Adrenal gland (tissue), 9 donors: ENCODE measurements at regions not wholly inside any gene's neighbourhood (a gene's known extent, or its start where the extent isn't known, plus 50 kb on each side); places are given as distances from the start of the nearest gene placed in this dataset.

Source experiments
- DNase-seq, 7 donors: peaks; one replicate each; pipeline ENCODE4 v3.0.0-alpha.2; 2019 to 2020
- H3K27ac ChIP-seq, 5 donors: fragments of 200-600 bp; sonication (generic) in 4 of 5; 1 replicate in 3 of 5; 2 replicates in 2 of 5; pipeline versions ENCODE4 v1.5.1 to v1.8.0; 2016 to 2020; ENCODE audit warnings: mild to moderate bottlenecking in 1 of 5
- H3K27me3 ChIP-seq: fragments of 200-600 bp; 2 replicates; pipeline ENCODE4 v1.8.0; 2021
- H3K36me3 ChIP-seq, 2 donors: fragments of 200-600 bp; replicated peaks in 1 of 2; 1 replicate in 1 of 2; 2 replicates in 1 of 2; pipeline versions ENCODE4 v1.5.1 to v1.8.0; 2018 to 2022
- H3K4me1 ChIP-seq, 2 donors: fragments of 200-600 bp; replicated peaks in 1 of 2; 1 replicate in 1 of 2; 2 replicates in 1 of 2; pipeline versions ENCODE4 v1.5.1 to v1.8.0; 2018 to 2021
- H3K4me3 ChIP-seq, 4 donors: fragments of 200-600 bp; sonication (generic) in 3 of 4; one replicate each; pipeline ENCODE4 v1.5.1; 2016 to 2018
- H3K9me3 ChIP-seq, 3 donors: fragments of 200-600 bp; sonication (generic) in 1 of 3; replicated peaks in 1 of 3; 1 replicate in 2 of 3; 2 replicates in 1 of 3; pipeline versions ENCODE4 v1.5.1 to v1.8.0; 2016 to 2021
- POLR2A ChIP-seq, 2 donors: fragments of 450-650 bp; IDR thresholded peaks; one replicate each; pipeline ENCODE4 v1.6.1; 2017; ENCODE audit warnings: antibody characterized with exemption in 2 of 2, mild to moderate bottlenecking in 2 of 2, moderate library complexity in 1 of 2
- WGBS, 4 donors: extraction: QIAGEN DNeasy Blood & Tissue Kit in 2 of 4; methylation state at CpG; one replicate each; pipeline versions ENCODE4 v1.1.5 to v1.1.7; 2013 to 2017; 5-methylcytosine and 5-hydroxymethylcytosine counted together
- intact Hi-C, 2 donors: fragments of 100-400 bp; cut with DNase I; formaldehyde crosslinking; loops; one replicate each; pipeline versions ENCODE4 v1.14.1 to v1.15.0; 2022 to 2023
- TF ChIP-seq, protein P1 (sequence below), 6 experiments: fragments of 450-650 bp in 4 of 6; fragments of 200-600 bp in 2 of 6; sonication (generic) in 1 of 6; IDR thresholded peaks; 1 replicate in 5 of 6; 2 replicates in 1 of 6; pipeline versions ENCODE4 v1.5.1 to v1.8.0; 2016 to 2021; ENCODE audit warnings: antibody characterized with exemption in 6 of 6, mild to moderate bottlenecking in 2 of 6, moderate library complexity in 1 of 6
- donor health status: healthy with polysubstance abuse.
- donor health status: Bipolar disorder and iron deficiency.
- donor health status: DM: yes; HTN: yes; CAD: no.
- donor health status: DM: no; HTN: no; CAD: no.
- donor health status: DM: no; HTN: no; CAD: no.

DNA sequence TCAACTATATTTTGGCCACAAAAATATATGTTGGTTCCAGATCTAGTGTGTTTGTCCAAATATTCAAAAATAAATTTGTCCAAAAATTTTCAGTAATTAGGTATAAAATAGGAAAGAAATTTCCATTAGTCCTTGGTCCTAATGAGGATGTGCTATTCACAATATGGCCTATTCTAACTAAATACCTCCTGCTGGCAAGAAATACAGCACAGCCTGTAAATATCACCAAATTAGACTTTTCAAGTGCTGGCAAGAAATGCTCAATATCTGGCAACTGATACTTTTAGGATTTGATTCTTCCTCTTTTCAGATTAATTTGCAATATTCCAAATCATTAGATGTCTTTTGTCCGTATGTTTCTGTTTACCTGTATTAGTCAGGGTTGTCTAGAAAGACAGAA lies 1446.2 kb downstream of the LRFN5 start:
- DNase-seq, result no peak
- H3K4me3 ChIP-seq, result no peak overlapping the region
- H3K27ac ChIP-seq, result no peak overlapping the region
- H3K36me3 ChIP-seq, result no peaks in the 10 kb centered on the region
- no peaks in the 10 kb centered on the region for H3K27me3 ChIP-seq
- no peaks in the 10 kb centered on the region for H3K4me1 ChIP-seq
- no peaks in the 10 kb centered on the region for H3K9me3 ChIP-seq
- intact Hi-C loops, result no loop called here
- 76 to 85% (median 82%) methylated on average over 1 of the region's 1 CpG for WGBS, 4 donors
- TF ChIP-seq, protein P1, sequence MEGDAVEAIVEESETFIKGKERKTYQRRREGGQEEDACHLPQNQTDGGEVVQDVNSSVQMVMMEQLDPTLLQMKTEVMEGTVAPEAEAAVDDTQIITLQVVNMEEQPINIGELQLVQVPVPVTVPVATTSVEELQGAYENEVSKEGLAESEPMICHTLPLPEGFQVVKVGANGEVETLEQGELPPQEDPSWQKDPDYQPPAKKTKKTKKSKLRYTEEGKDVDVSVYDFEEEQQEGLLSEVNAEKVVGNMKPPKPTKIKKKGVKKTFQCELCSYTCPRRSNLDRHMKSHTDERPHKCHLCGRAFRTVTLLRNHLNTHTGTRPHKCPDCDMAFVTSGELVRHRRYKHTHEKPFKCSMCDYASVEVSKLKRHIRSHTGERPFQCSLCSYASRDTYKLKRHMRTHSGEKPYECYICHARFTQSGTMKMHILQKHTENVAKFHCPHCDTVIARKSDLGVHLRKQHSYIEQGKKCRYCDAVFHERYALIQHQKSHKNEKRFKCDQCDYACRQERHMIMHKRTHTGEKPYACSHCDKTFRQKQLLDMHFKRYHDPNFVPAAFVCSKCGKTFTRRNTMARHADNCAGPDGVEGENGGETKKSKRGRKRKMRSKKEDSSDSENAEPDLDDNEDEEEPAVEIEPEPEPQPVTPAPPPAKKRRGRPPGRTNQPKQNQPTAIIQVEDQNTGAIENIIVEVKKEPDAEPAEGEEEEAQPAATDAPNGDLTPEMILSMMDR (IDR thresholded peaks at IDR 0.05), result no peak
- no peak for TF ChIP-seq POLR2A (IDR thresholded peaks at IDR 0.05)

DNA sequence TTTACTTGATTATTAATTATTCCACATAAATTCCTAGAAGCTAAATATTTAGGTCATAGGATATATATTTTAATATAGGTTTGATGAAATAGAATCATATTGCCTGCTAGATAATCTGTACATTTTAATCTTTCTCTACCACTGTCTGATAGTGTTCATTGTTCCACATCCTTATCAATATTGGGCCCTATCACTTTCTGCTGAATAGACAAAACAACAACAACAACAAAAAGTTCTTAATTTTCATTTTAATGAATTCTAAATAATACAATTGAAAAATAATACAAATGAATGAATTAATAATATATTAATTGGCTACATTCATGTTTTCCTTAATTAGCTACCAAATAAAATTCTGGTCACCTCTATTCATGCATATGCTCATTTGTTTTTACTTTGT lies 1437.2 kb downstream of the LRFN5 start:
- DNase-seq, result no peak
- Histone ChIP-seq H3K4me3 (no peak overlapping the region), H3K27me3 (no peaks in the 10 kb centered on the region), H3K36me3 (no peaks in the 10 kb centered on the region), H3K4me1 (no peaks in the 10 kb centered on the region), H3K9me3 (no peaks in the 10 kb centered on the region), H3K27ac (no peak overlapping the region)
- no peak for TF ChIP-seq POLR2A (IDR thresholded peaks at IDR 0.05)
- TF ChIP-seq, protein P1 (IDR thresholded peaks at IDR 0.05), result no peak
- intact Hi-C loops, result no loop called here

DNA sequence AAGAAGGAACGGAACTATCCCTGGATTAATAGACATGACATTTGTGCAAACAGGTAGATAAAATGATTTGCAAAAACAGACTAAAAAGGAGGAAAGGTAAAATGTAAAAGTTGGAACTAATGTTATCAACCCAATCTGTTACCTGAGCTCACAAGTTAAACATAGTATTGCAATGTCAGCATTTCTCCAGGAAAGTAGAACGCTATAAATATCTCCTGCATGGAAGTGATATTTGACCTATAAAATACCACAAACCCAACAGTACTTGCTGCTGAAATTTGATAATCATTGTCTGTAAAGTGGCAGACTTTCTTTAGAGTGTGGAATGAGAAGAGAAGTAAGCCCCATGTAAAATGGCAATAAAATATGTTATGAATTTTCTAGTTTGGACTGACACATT lies 1435.7 kb downstream of the LRFN5 start:
- no peak for DNase-seq
- no peaks in the 10 kb centered on the region for H3K27me3 ChIP-seq
- H3K4me3 ChIP-seq, result no peak overlapping the region
- WGBS, 4 donors, result 29 to 33% (median 30%) methylated on average over 2 of the region's 2 CpGs
- intact Hi-C loops, result no loop called here
- H3K36me3 ChIP-seq, result no peaks in the 10 kb centered on the region
- H3K9me3 ChIP-seq, result no peaks in the 10 kb centered on the region
- no peaks in the 10 kb centered on the region for H3K4me1 ChIP-seq
- H3K27ac ChIP-seq, result no peak overlapping the region
- no peak for TF ChIP-seq POLR2A (IDR thresholded peaks at IDR 0.05)
- TF ChIP-seq, protein P1 (IDR thresholded peaks at IDR 0.05), result no peak

DNA sequence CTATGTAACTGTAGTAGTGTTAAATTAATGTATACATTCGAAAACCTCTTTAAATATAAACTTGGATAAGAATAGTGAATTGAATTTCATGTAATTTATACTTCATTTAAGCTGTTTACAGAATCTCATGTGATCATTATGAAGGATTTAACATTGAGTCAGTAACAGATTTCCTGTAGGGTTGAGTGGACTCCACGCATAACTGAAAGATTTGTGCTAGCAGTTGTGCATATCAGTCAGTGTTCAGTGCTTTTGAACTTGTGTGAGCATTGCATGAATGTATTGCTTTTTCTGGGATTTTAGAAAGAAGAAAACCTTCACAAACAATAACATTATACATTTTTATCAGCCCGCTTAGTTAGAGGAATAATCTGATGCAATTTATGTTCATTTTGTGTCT lies 1435.3 kb downstream of the LRFN5 start:
- no peaks in the 10 kb centered on the region for H3K9me3 ChIP-seq
- TF ChIP-seq, protein P1 (IDR thresholded peaks at IDR 0.05), result no peak
- TF ChIP-seq POLR2A (IDR thresholded peaks at IDR 0.05), result no peak
- no peak overlapping the region for H3K4me3 ChIP-seq
- no peaks in the 10 kb centered on the region for H3K27me3 ChIP-seq
- no peak for DNase-seq
- H3K27ac ChIP-seq, result no peak overlapping the region
- no peaks in the 10 kb centered on the region for H3K4me1 ChIP-seq
- H3K36me3 ChIP-seq, result no peaks in the 10 kb centered on the region
- WGBS, 4 donors, result 48 to 59% (median 56%) methylated on average over 3 of the region's 3 CpGs
- intact Hi-C loops, result no loop called here
